ENCODE measurements at regions not wholly inside any gene's neighbourhood (a gene's known extent, or its start where the extent isn't known, plus 50 kb on each side); places are given as distances from the start of the nearest gene placed in this dataset.

- H3K4me3 ChIP-seq (ENCODE audit: low read depth, low read length): no peak overlapping the region
- no peak overlapping the region for H3K27ac ChIP-seq (ENCODE audit: extremely low read depth, low read depth, low read length)
- no peaks in the 10 kb centered on the region for H3K36me3 ChIP-seq (ENCODE audit: control insufficient read depth in 2 of 2, insufficient read depth in 1 of 2, low read length in 2 of 2)
- CTCF ChIA-PET: interaction anchor here (0.6 kb wide), 1 partner anchor 312 kb away, joined by 3 read pairs; no protein-coding TSS in a partner anchor
- POLR2A ChIA-PET: no interaction called here
- no peaks in the 10 kb centered on the region; the same call in 1 of the 2 replicates for H3K4me1 ChIP-seq (ENCODE audit: control insufficient read depth, insufficient read depth, low read length)
- TF ChIP-seq FEZF1 (tag by site-specific recombination; IDR thresholded peaks at IDR 0.05): no peak
- TF ChIP-seq ZBTB26 (tag by site-specific recombination; optimal IDR thresholded peaks at IDR 0.05): no peak
- no peak for TF ChIP-seq ZNF600 (tag by site-specific recombination; IDR thresholded peaks at IDR 0.05)
- no peak for TF ChIP-seq ZNF670 (tag by site-specific recombination; IDR thresholded peaks at IDR 0.05; ENCODE audit: low read depth)
- TF ChIP-seq ZNF596 (tag by site-specific recombination; IDR thresholded peaks at IDR 0.05): no peak
- no peak for TF ChIP-seq ZBTB17 (tag by site-specific recombination; IDR thresholded peaks at IDR 0.05)
- TF ChIP-seq ZNF843 (tag by site-specific recombination; IDR thresholded peaks at IDR 0.05): no peak
- no peak for TF ChIP-seq ZNF510 (tag by site-specific recombination; IDR thresholded peaks at IDR 0.05; ENCODE audit: insufficient replicate concordance)
- TF ChIP-seq ZNF404 (tag by site-specific recombination; IDR thresholded peaks at IDR 0.05): no peak
- no peak for TF ChIP-seq ZNF26 (tag by site-specific recombination; IDR thresholded peaks at IDR 0.05)
- no peak for TF ChIP-seq ZNF202 (tag by site-specific recombination; IDR thresholded peaks at IDR 0.05; ENCODE audit: borderline replicate concordance)
- no peak for TF ChIP-seq ZNF239 (tag by site-specific recombination; IDR thresholded peaks at IDR 0.05)
- TF ChIP-seq ZNF350 (tag by site-specific recombination; IDR thresholded peaks at IDR 0.05): no peak
- TF ChIP-seq ZNF571 (tag by site-specific recombination; IDR thresholded peaks at IDR 0.05): no peak
- TF ChIP-seq ZNF501 (tag by site-specific recombination; IDR thresholded peaks at IDR 0.05): no peak
- H3K9me3 ChIP-seq (ENCODE audit: control insufficient read depth, insufficient read depth, low read depth, low read length): no peaks in the 10 kb centered on the region
Measured at GRCh38 chr9:107696302-107696701, 206.7 kb upstream of the KLF4 start.

GRCh38 chr9:107694390-107694789, 204.8 kb upstream of the KLF4 start:
- Histone ChIP-seq H3K4me1 (ENCODE audit: control insufficient read depth, insufficient read depth, low read length) (no peaks in the 10 kb centered on the region; the same call in 1 of the 2 replicates), H3K36me3 (ENCODE audit: control insufficient read depth in 2 of 2, insufficient read depth in 1 of 2, low read length in 2 of 2) (no peaks in the 10 kb centered on the region), H3K27ac (ENCODE audit: extremely low read depth, low read depth, low read length) (no peak overlapping the region), H3K4me3 (ENCODE audit: low read depth, low read length) (no peak overlapping the region), H3K9me3 (ENCODE audit: control insufficient read depth, insufficient read depth, low read depth, low read length) (no peaks in the 10 kb centered on the region)
- TF ChIP-seq ZNF692 (tag by site-specific recombination; IDR thresholded peaks at IDR 0.05): no peak
- no peak for TF ChIP-seq ZFP3 (tag by site-specific recombination; IDR thresholded peaks at IDR 0.05; ENCODE audit: low read depth)
- TF ChIP-seq ZNF148 (tag by site-specific recombination; IDR thresholded peaks at IDR 0.05; ENCODE audit: borderline replicate concordance): no peak
- no peak for TF ChIP-seq HOXD13 (CRISPR knock-in tag; IDR thresholded peaks at IDR 0.05; ENCODE audit: borderline replicate concordance)
- no peak for TF ChIP-seq ZFP37 (tag by site-specific recombination; IDR thresholded peaks at IDR 0.05)
- TF ChIP-seq ZNF777 (tag by site-specific recombination; IDR thresholded peaks at IDR 0.05; ENCODE audit: borderline replicate concordance): no peak
- TF ChIP-seq ZBTB7A (tag by site-specific recombination; IDR thresholded peaks at IDR 0.05; ENCODE audit: low read depth): no peak
- TF ChIP-seq ZIC2 (tag by site-specific recombination; IDR thresholded peaks at IDR 0.05): no peak
- no peak for TF ChIP-seq GLIS2 (tag by site-specific recombination; IDR thresholded peaks at IDR 0.05)
- TF ChIP-seq ELK4 (IDR thresholded peaks at IDR 0.05; ENCODE audit: borderline replicate concordance, low read depth, low read length): no peak
- TF ChIP-seq ZNF138 (tag by site-specific recombination; IDR thresholded peaks at IDR 0.05; ENCODE audit: borderline replicate concordance): no peak
- TF ChIP-seq ZFP69B (tag by site-specific recombination; IDR thresholded peaks at IDR 0.05): no peak
- no peak for TF ChIP-seq ZNF362 (tag by site-specific recombination; IDR thresholded peaks at IDR 0.05)
- ChIA-PET POLR2A (no interaction called here), CTCF (no interaction called here)
